PC-9 (cell line): ENCODE measurements at regions not wholly inside any gene's neighbourhood (a gene's known extent, or its start where the extent isn't known, plus 50 kb on each side); places are given as distances from the start of the nearest gene placed in this dataset.
A peak's percentile ranks its signal among the peaks of the same experiment; 100 is the strongest.

ENCODE experiments used
- BruUV-seq: library from RNA; stranded (reverse); fragments of 400-500 nt; replicated peaks from 2 replicates; lab custom pipeline; 2021; lab: Mats Ljungman, UMichigan
- CTCF ChIA-PET: fragments of 300-600 bp; sonication (Branson Sonifier 250); formaldehyde crosslinking; loops from one replicate; lab custom pipeline; 2022; ENCODE audit warnings: antibody characterized with exemption; lab: Charles Lee
- POLR2A ChIA-PET: fragments of 300-600 bp; sonication (Branson Sonifier 250); formaldehyde crosslinking; loops from one replicate; lab custom pipeline; 2022; ENCODE audit warnings: antibody characterized with exemption; ENCODE audit not compliant: unreplicated experiment; lab: Charles Lee
- DNase-seq, 2 experiments: peaks; one replicate each; pipeline versions ENCODE4 v3.0.0 to v3.0.0-alpha.2; 2015 to 2022; ENCODE audit warnings: mixed read lengths in 1 of 2
- H2AFZ ChIP-seq: fragments of 200-600 bp; sonication (generic); 2 replicates; pipeline ENCODE4 v1.8.1; 2017; ENCODE audit warnings: antibody characterized with exemption
- H3F3A ChIP-seq: fragments of 200-600 bp; sonication (generic); 2 replicates; pipeline ENCODE4 v1.8.1; 2017; ENCODE audit warnings: antibody characterized with exemption, mild to moderate bottlenecking, low read depth; ENCODE audit not compliant: insufficient read depth
- H3K27ac ChIP-seq: fragments of 200-600 bp; sonication (generic); 2 replicates; pipeline ENCODE4 v1.6.1; 2016; ENCODE audit warnings: mixed run types
- H3K27me3 ChIP-seq: fragments of 200-600 bp; sonication (generic); 2 replicates; pipeline ENCODE4 v1.6.1; 2016; ENCODE audit warnings: low read depth, mixed run types; ENCODE audit not compliant: insufficient read depth
- H3K36me3 ChIP-seq: fragments of 200-600 bp; sonication (generic); 2 replicates; pipeline ENCODE4 v1.6.1; 2016; ENCODE audit warnings: low read depth, mixed run types
- H3K4me1 ChIP-seq: fragments of 200-600 bp; sonication (generic); replicated peaks from 2 replicates; pipeline ENCODE4 v1.6.1; 2016; ENCODE audit warnings: mixed run types; ENCODE audit not compliant: insufficient read depth
- H3K4me2 ChIP-seq: fragments of 200-600 bp; sonication (generic); 2 replicates; pipeline ENCODE4 v1.6.1; 2017; ENCODE audit warnings: mixed run types
- H3K4me3 ChIP-seq: fragments of 200-600 bp; sonication (generic); 2 replicates; pipeline ENCODE4 v1.6.1; 2016; ENCODE audit warnings: mixed run types
- H3K79me2 ChIP-seq: fragments of 200-600 bp; sonication (generic); 2 replicates; pipeline ENCODE4 v1.6.1; 2017; ENCODE audit warnings: low read depth, mixed run types
- H3K9me2 ChIP-seq: fragments of 200-600 bp; sonication (generic); 2 replicates; pipeline ENCODE4 v1.8.1; 2017; ENCODE audit warnings: mild to moderate bottlenecking; ENCODE audit not compliant: insufficient read depth
- H3K9me3 ChIP-seq: fragments of 200-600 bp; sonication (generic); 2 replicates; pipeline ENCODE4 v1.8.1; 2016; ENCODE audit warnings: low read depth; ENCODE audit not compliant: insufficient read depth
- H4K20me1 ChIP-seq: fragments of 200-600 bp; sonication (generic); 2 replicates; pipeline ENCODE4 v1.8.1; 2017; ENCODE audit not compliant: insufficient read depth
- EZH2 ChIP-seq: fragments of 200-600 bp; sonication (generic); IDR thresholded peaks from 2 replicates; pipeline ENCODE4 v1.8.0; 2017; ENCODE audit warnings: antibody characterized with exemption, low read depth
- intact Hi-C: fragments of 100-400 bp; cut with micrococcal nuclease; formaldehyde crosslinking; loops from one replicate; pipeline ENCODE4 v1.10.0; 2022; ENCODE audit not compliant: unreplicated experiment
- TF ChIP-seq, protein P1 (sequence below): fragments of 200-600 bp; sonication (generic); conservative IDR thresholded peaks from 2 replicates; pipeline ENCODE4 v1.6.1; 2017; ENCODE audit warnings: mixed run types, antibody characterized with exemption, mild to moderate bottlenecking, moderate library complexity

DNA sequence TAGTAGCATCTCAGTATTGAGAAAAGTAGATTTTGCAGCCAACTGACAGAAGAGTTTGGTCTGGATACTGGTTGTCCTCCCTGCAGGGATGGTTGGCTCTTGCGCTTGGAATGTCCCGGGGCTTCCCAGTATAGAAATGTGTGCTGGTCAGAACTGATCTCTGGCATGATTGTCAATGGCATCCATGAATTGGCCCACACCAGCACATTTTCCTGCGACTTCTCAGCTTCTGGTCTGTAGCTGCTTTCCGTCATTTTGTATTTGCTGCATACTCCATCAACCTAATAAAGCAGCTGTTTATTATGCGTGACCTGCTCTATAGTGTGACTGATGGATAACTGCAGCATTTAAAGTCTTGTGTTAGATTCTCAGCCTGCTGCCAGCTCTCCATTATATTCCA, 203.7 kb downstream of the S1PR1 start:
- H3K4me2 ChIP-seq, result no peak overlapping the region
- H3K9me2 ChIP-seq, result no peaks in the 10 kb centered on the region
- TF ChIP-seq, protein P1, sequence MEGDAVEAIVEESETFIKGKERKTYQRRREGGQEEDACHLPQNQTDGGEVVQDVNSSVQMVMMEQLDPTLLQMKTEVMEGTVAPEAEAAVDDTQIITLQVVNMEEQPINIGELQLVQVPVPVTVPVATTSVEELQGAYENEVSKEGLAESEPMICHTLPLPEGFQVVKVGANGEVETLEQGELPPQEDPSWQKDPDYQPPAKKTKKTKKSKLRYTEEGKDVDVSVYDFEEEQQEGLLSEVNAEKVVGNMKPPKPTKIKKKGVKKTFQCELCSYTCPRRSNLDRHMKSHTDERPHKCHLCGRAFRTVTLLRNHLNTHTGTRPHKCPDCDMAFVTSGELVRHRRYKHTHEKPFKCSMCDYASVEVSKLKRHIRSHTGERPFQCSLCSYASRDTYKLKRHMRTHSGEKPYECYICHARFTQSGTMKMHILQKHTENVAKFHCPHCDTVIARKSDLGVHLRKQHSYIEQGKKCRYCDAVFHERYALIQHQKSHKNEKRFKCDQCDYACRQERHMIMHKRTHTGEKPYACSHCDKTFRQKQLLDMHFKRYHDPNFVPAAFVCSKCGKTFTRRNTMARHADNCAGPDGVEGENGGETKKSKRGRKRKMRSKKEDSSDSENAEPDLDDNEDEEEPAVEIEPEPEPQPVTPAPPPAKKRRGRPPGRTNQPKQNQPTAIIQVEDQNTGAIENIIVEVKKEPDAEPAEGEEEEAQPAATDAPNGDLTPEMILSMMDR, result no peak
- TF ChIP-seq EZH2, result no peak
- POLR2A ChIA-PET, result no interaction called here
- H3K27me3 ChIP-seq, result no peaks in the 10 kb centered on the region
- CTCF ChIA-PET, result no interaction called here
- peak in 1 of 2 experiments; percentile 12 for DNase-seq
- H3K4me3 ChIP-seq, result no peak overlapping the region
- H3F3A ChIP-seq, result no peaks in the 10 kb centered on the region
- BruUV-seq, result no TSS peak
- H3K4me1 ChIP-seq, result no peaks in the 10 kb centered on the region
- H2AFZ ChIP-seq, result no peak overlapping the region
- H3K27ac ChIP-seq, result no peak overlapping the region
- H3K79me2 ChIP-seq, result no peaks in the 10 kb centered on the region
- H3K36me3 ChIP-seq, result no peaks in the 10 kb centered on the region
- intact Hi-C loops, result no loop called here
- no peaks in the 10 kb centered on the region for H4K20me1 ChIP-seq
- H3K9me3 ChIP-seq, result no peaks in the 10 kb centered on the region

DNA sequence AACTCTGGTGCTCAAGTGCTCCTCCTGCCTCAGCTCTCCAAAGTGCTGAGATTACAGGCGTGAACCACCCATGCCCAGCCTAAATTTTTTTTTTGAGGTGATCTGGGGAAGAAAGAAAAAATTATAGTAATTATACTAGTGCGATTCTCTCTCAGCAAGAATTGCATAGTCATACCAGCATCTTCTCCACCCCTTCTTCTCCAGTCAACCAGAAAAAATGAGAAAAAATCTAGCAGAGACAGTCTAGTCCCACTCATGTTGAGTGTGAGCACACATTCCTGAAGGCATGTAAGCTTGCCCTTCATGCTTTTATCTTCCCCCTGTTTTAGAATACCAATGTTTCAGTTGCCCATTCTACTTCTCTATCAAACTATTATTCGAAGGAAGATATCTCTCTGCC, 207.6 kb downstream of the S1PR1 start:
- TF ChIP-seq, protein P1, result no peak
- no peak for TF ChIP-seq EZH2
- Histone ChIP-seq H3K4me3 (no peak overlapping the region), H3K9me3 (no peaks in the 10 kb centered on the region), H3K9me2 (no peaks in the 10 kb centered on the region), H3K27ac (no peak overlapping the region), H3F3A (no peaks in the 10 kb centered on the region), H3K4me2 (no peak overlapping the region), H3K79me2 (no peaks in the 10 kb centered on the region), H3K4me1 (no peaks in the 10 kb centered on the region), H3K27me3 (no peaks in the 10 kb centered on the region), H4K20me1 (no peaks in the 10 kb centered on the region), H3K36me3 (no peaks in the 10 kb centered on the region), H2AFZ (no peak overlapping the region)
- ChIA-PET POLR2A (no interaction called here), CTCF (no interaction called here)
- no TSS peak for BruUV-seq
- intact Hi-C loops, result no loop called here
- no peak for DNase-seq

DNA sequence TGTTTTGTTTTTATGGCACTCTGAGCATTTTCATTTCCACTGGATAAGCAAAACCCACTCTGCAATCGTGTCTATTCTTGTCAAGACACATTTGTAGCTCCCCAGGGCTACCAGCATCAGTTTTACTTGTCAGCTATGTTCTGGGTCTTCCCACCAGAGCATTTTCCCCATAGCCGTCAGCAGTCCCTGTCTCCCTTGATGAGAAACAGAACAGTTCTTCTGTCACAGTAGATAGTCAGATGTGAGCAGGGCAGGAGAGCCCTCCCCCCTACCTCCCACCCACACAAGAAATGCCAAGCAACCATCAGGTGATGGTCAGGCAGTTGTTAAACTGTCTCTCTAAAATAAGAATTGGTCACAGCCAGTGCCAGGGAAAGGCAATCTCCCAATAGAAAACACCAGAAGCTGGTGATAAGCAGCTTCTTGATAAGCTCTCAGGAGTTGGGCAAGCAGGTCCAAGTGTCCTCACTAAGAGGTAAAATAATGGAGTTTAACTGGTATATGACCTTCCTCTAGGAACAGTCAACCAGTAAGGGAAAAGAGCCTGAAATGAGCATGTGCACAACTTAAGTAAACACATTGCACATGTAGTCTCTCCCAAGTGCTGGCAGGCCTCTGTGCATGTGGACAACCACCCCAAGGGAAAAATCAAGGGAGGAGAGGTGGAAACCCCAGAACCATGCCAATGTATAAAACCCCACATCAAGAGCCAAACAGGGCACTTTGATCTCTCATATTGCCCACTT, 208.2 kb downstream of the S1PR1 start:
- no peaks in the 10 kb centered on the region for H3K36me3 ChIP-seq
- H3K79me2 ChIP-seq, result no peaks in the 10 kb centered on the region
- ChIA-PET CTCF (no interaction called here), POLR2A (no interaction called here)
- no peak overlapping the region for H2AFZ ChIP-seq
- no peaks in the 10 kb centered on the region for H3F3A ChIP-seq
- no peaks in the 10 kb centered on the region for H3K9me2 ChIP-seq
- no TSS peak for BruUV-seq
- no peaks in the 10 kb centered on the region for H3K4me1 ChIP-seq
- no peak overlapping the region for H3K27ac ChIP-seq
- no peak for TF ChIP-seq EZH2
- TF ChIP-seq, protein P1, result no peak
- H3K9me3 ChIP-seq, result no peaks in the 10 kb centered on the region
- H3K27me3 ChIP-seq, result no peaks in the 10 kb centered on the region
- H4K20me1 ChIP-seq, result no peaks in the 10 kb centered on the region
- DNase-seq, result no peak
- no peak overlapping the region for H3K4me2 ChIP-seq
- no peak overlapping the region for H3K4me3 ChIP-seq
- intact Hi-C loops, result no loop called here
